ENCODE measurements at regions not wholly inside any gene's neighbourhood (a gene's known extent, or its start where the extent isn't known, plus 50 kb on each side); places are given as distances from the start of the nearest gene placed in this dataset.

DNA sequence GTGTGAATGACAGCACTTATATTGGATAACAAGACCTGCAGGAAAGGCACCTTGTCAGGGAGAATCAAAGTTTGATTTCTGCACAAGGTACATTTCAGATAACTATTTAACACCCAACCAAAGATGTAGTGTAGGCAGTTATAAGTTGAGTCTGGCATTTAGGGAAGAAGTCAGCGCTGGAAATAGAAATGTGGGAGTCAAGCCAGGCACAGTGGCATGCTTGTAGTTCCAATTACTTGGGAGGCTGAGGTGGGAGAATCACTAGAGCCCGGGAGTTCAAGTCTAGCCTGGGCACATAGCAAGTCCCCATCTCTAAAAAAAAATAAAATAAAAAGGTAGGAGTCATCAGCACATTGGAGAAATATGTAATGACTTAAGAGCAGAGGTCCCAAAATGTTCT lies 295.1 kb downstream of the ZNF674 start:
- no peak for DNase-seq
- H3K27me3 ChIP-seq: peaks cover 0 to 6% (median 0%) of the 10 kb centered on the region in 4 donors
- no peak for ATAC-seq (ENCODE audit: low FRiP score in 2 of 2)
- H3K4me1 ChIP-seq: no peaks in the 10 kb centered on the region
- 75 to 86% methylated on average over 2 of the region's 2 CpGs for WGBS, 2 donors
- no peak overlapping the region for H3K27ac ChIP-seq
- TF ChIP-seq POLR2AphosphoS5 (IDR thresholded peaks at IDR 0.05) (no peak), POLR2A (IDR thresholded peaks at IDR 0.05) (no peak), EP300 (IDR thresholded peaks at IDR 0.05) (no peak)
- TF ChIP-seq, protein P1, sequence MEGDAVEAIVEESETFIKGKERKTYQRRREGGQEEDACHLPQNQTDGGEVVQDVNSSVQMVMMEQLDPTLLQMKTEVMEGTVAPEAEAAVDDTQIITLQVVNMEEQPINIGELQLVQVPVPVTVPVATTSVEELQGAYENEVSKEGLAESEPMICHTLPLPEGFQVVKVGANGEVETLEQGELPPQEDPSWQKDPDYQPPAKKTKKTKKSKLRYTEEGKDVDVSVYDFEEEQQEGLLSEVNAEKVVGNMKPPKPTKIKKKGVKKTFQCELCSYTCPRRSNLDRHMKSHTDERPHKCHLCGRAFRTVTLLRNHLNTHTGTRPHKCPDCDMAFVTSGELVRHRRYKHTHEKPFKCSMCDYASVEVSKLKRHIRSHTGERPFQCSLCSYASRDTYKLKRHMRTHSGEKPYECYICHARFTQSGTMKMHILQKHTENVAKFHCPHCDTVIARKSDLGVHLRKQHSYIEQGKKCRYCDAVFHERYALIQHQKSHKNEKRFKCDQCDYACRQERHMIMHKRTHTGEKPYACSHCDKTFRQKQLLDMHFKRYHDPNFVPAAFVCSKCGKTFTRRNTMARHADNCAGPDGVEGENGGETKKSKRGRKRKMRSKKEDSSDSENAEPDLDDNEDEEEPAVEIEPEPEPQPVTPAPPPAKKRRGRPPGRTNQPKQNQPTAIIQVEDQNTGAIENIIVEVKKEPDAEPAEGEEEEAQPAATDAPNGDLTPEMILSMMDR (IDR thresholded peaks at IDR 0.05): no peak
- H3K9me3 ChIP-seq: no peaks in the 10 kb centered on the region
- no peaks in the 10 kb centered on the region for H3K36me3 ChIP-seq
- H3K4me3 ChIP-seq: no peak overlapping the region

DNA sequence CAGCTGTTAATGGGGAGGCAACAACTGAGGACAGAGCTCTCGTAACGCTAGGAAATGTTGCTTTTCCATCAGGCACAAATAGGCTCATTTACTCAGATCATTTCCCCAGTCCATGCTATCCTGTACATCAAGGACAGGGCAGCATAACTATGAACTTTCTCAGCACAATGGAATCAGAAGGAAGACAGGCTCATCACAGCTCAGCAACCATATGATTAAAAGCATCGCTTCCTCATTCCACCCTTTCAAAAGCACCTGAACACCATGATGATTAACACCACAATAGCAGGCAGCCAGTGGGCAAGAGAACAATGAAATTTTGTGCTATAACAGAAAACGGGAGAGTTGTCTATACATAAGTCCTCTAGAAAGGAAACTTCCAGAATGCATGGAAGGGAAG lies 297.8 kb downstream of the ZNF674 start:
- Histone ChIP-seq H3K27ac (no peak overlapping the region), H3K4me1 (no peaks in the 10 kb centered on the region), H3K27me3 (peaks cover 0 to 6% (median 0%) of the 10 kb centered on the region in 4 donors), H3K9me3 (no peaks in the 10 kb centered on the region), H3K4me3 (no peak overlapping the region), H3K36me3 (no peaks in the 10 kb centered on the region)
- WGBS, 2 donors: 77 to 90% methylated on average over 4 of the region's 4 CpGs
- ATAC-seq (ENCODE audit: low FRiP score in 2 of 2): no peak
- no peak for DNase-seq
- no peak for TF ChIP-seq EP300 (IDR thresholded peaks at IDR 0.05)
- TF ChIP-seq, protein P1 (IDR thresholded peaks at IDR 0.05): no peak
- no peak for TF ChIP-seq POLR2A (IDR thresholded peaks at IDR 0.05)
- TF ChIP-seq POLR2AphosphoS5 (IDR thresholded peaks at IDR 0.05): no peak

DNA sequence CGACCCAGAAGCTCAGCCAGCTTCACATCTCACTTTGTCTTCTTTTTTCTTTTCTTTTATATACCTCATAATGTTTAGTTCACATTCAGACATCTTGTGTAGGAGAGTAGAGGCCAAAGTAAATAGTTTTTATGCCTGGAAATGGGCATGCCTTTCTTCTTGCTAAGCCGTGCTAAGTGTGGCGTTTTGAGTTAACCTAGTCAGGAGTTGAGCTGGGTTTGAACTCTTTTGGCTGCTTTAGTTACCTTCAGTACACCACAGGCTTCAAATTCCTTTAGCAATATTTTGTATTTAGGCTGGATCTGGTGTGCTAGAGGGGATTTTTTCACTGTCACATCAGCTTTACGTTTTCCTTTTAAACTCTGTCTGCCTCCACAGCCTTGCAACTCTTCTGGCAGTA lies 300.8 kb downstream of the ZNF674 start:
- H3K27ac ChIP-seq: no peak overlapping the region
- ATAC-seq (ENCODE audit: low FRiP score in 2 of 2) (no peak), DNase-seq (no peak)
- H3K36me3 ChIP-seq: no peaks in the 10 kb centered on the region
- no peaks in the 10 kb centered on the region for H3K4me1 ChIP-seq
- H3K27me3 ChIP-seq: no peaks in the 10 kb centered on the region
- no peaks in the 10 kb centered on the region for H3K9me3 ChIP-seq
- WGBS, 2 donors: 51 to 61% methylated on average over 4 of the region's 4 CpGs
- H3K4me3 ChIP-seq: no peak overlapping the region
- TF ChIP-seq, protein P1 (IDR thresholded peaks at IDR 0.05): no peak
- TF ChIP-seq POLR2AphosphoS5 (IDR thresholded peaks at IDR 0.05) (no peak), EP300 (IDR thresholded peaks at IDR 0.05) (no peak), POLR2A (IDR thresholded peaks at IDR 0.05) (no peak)

DNA sequence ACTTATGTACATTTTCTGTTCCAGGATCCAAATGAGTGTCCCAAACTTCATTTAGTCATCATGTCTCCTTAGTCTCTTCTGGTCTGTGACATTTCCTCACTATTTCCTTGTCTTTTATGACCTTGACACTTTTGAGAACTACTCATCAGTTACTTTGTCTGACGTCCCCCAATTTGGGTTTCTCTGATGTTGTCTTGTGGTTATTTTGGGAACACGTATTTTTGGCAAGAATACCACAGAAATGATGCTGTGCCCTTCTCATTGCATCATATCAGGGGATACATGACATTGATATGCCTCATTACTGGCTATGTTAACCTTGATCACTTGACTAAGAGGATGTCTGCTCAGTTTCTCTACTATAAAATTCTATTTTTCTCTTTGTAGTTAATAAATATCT lies 308.8 kb downstream of the ZNF674 start:
- no peak for DNase-seq
- H3K4me3 ChIP-seq: no peak overlapping the region
- TF ChIP-seq EP300 (IDR thresholded peaks at IDR 0.05) (no peak), POLR2AphosphoS5 (IDR thresholded peaks at IDR 0.05) (no peak), POLR2A (IDR thresholded peaks at IDR 0.05) (no peak)
- TF ChIP-seq, protein P1 (IDR thresholded peaks at IDR 0.05): no peak
- no peaks in the 10 kb centered on the region for H3K9me3 ChIP-seq
- whole genome bisulfite sequencing, 2 donors: 33 to 46% methylated on average over 2 of the region's 2 CpGs
- H3K36me3 ChIP-seq: no peaks in the 10 kb centered on the region
- no peaks in the 10 kb centered on the region for H3K27me3 ChIP-seq
- no peak for ATAC-seq (ENCODE audit: low FRiP score in 2 of 2)
- H3K27ac ChIP-seq: no peak overlapping the region
- H3K4me1 ChIP-seq: no peaks in the 10 kb centered on the region

DNA sequence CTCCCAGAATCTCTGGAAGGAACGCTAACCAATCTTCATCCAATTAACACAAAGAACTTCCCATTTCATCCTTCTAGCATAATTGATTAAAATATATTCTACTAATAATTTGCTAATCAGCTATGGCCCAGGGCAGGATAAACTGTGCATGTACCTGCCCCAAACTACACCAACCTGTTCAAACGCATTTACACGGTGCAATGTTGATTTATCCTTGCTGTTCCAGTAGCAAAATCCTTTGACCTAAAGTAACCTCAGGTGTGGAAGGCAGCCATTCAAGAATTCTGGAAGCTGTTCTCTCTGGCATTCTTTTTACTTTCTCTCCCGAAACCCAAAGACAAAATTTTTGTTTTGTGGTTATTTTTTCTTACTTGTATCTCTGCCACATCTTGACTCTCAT lies 309.4 kb downstream of the ZNF674 start:
- TF ChIP-seq POLR2AphosphoS5 (IDR thresholded peaks at IDR 0.05) (no peak), POLR2A (IDR thresholded peaks at IDR 0.05) (no peak)
- TF ChIP-seq, protein P1 (IDR thresholded peaks at IDR 0.05): no peak
- ATAC-seq (ENCODE audit: low FRiP score in 2 of 2) (no peak), DNase-seq (no peak)
- H3K4me1 ChIP-seq: no peaks in the 10 kb centered on the region
- H3K4me3 ChIP-seq: no peak overlapping the region
- no peak overlapping the region for H3K27ac ChIP-seq
- 80 to 85% methylated on average over 4 of the region's 4 CpGs for WGBS, 2 donors
- no peaks in the 10 kb centered on the region for H3K36me3 ChIP-seq
- H3K27me3 ChIP-seq: no peaks in the 10 kb centered on the region
- no peaks in the 10 kb centered on the region for H3K9me3 ChIP-seq
